Transverse colon (tissue), 3 donors: ENCODE measurements at regions not wholly inside any gene's neighbourhood (a gene's known extent, or its start where the extent isn't known, plus 50 kb on each side); places are given as distances from the start of the nearest gene placed in this dataset.

Experiments used
- EP300 ChIP-seq: sonication (generic); formaldehyde crosslinking; IDR thresholded peaks from one replicate; pipeline ENCODE4 v1.6.1; 2017; ENCODE audit warnings: antibody characterized with exemption, low read depth
- POLR2A ChIP-seq: fragments of 450-650 bp; IDR thresholded peaks from one replicate; pipeline ENCODE4 v1.6.1; 2016; ENCODE audit warnings: antibody characterized with exemption, mild to moderate bottlenecking, moderate library complexity
- TF ChIP-seq, protein P1 (sequence below), 5 experiments: fragments of 200-600 bp in 3 of 5; fragments of 450-650 bp in 2 of 5; sonication (generic) in 3 of 5; IDR thresholded peaks; 1 replicate in 2 of 5; 2 replicates in 3 of 5; pipeline ENCODE4 v1.5.1; 2016 to 2017; ENCODE audit warnings: antibody characterized with exemption in 5 of 5, inconsistent platforms in 3 of 5, mild to moderate bottlenecking in 2 of 5, moderate library complexity in 1 of 5

DNA sequence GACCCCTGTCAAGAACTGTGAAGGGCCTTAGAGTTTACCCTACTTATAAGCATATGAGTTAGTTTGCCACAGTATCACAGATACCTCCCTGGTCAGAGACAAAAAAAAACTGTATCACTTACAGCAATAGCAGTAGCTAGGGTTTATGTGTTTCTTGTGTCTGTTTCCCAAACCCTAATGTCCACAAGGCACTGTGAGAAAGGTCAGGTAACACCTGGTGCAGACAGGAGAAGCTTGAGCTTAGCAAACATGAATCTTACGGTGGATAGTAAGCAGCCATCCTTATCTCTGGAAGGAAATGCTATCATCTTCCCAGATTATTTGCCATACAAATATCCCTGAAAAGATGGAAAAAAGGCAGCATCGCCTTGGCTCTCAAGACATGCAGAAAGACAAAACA lies 208.5 kb upstream of the KCNN2 start:
- TF ChIP-seq, protein P1, sequence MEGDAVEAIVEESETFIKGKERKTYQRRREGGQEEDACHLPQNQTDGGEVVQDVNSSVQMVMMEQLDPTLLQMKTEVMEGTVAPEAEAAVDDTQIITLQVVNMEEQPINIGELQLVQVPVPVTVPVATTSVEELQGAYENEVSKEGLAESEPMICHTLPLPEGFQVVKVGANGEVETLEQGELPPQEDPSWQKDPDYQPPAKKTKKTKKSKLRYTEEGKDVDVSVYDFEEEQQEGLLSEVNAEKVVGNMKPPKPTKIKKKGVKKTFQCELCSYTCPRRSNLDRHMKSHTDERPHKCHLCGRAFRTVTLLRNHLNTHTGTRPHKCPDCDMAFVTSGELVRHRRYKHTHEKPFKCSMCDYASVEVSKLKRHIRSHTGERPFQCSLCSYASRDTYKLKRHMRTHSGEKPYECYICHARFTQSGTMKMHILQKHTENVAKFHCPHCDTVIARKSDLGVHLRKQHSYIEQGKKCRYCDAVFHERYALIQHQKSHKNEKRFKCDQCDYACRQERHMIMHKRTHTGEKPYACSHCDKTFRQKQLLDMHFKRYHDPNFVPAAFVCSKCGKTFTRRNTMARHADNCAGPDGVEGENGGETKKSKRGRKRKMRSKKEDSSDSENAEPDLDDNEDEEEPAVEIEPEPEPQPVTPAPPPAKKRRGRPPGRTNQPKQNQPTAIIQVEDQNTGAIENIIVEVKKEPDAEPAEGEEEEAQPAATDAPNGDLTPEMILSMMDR (IDR thresholded peaks at IDR 0.05) = no peak
- TF ChIP-seq EP300 = no peak
- TF ChIP-seq POLR2A = no peak
